Fibroblast of skin of scalp (primary cell): ENCODE measurements at regions not wholly inside any gene's neighbourhood (a gene's known extent, or its start where the extent isn't known, plus 50 kb on each side); places are given as distances from the start of the nearest gene placed in this dataset.
"Not testable (repeated sequence)": the region's sequence is repeated elsewhere in the genome, so short reads cannot be mapped to it uniquely, and the experiment has no call there.

Experiments
- DNase-seq: peaks from one replicate; pipeline ENCODE4 v3.0.0-alpha.2; 2013

GRCh38 chr9:103407260-103407659 lies 412.1 kb downstream of the CYLC2 start:
- no peak for DNase-seq

- no peak for DNase-seq
Observed at GRCh38 chr9:103410059-103410458, 414.9 kb downstream of the CYLC2 start.

GRCh38 chr9:103427696-103428095 lies 432.6 kb downstream of the CYLC2 start:
- DNase-seq: no peak

GRCh38 chr9:103430469-103430868 lies 435.3 kb downstream of the CYLC2 start:
- DNase-seq: no peak

GRCh38 chr9:103431809-103432208 lies 436.7 kb downstream of the CYLC2 start:
- no peak for DNase-seq

- DNase-seq: no peak
Observed at GRCh38 chr9:103444176-103444575, 449.0 kb downstream of the CYLC2 start.

GRCh38 chr9:103458826-103459225 lies 463.7 kb downstream of the CYLC2 start:
- DNase-seq: no peak

GRCh38 chr9:103471241-103471640 lies 476.1 kb downstream of the CYLC2 start:
- no peak for DNase-seq

- DNase-seq: no peak
Observed at GRCh38 chr9:103474156-103474555, 479.0 kb downstream of the CYLC2 start.

GRCh38 chr9:103483471-103484096 lies 488.5 kb downstream of the CYLC2 start:
- no peak for DNase-seq

- DNase-seq: no peak
Observed at GRCh38 chr9:103485138-103485537, 490.0 kb downstream of the CYLC2 start.

GRCh38 chr9:103514767-103515166 lies 519.6 kb downstream of the CYLC2 start:
- no peak for DNase-seq

- DNase-seq: no peak
Observed at GRCh38 chr9:103522409-103522808, 527.3 kb downstream of the CYLC2 start.

- peak; percentile 0 for DNase-seq
Observed at GRCh38 chr9:103530934-103531333, 535.8 kb downstream of the CYLC2 start.

- no peak for DNase-seq
Observed at GRCh38 chr9:103533318-103533717, 538.2 kb downstream of the CYLC2 start.

GRCh38 chr9:103537426-103537825 lies 542.3 kb downstream of the CYLC2 start:
- DNase-seq: no peak

GRCh38 chr9:103545260-103545659 lies 548.8 kb upstream of the SMC2 start:
- no peak for DNase-seq

GRCh38 chr9:103552712-103553111 lies 541.4 kb upstream of the SMC2 start:
- no peak for DNase-seq

- DNase-seq: no peak
Observed at GRCh38 chr9:103574056-103574455, 520.1 kb upstream of the SMC2 start.

GRCh38 chr9:103586721-103587120 lies 507.4 kb upstream of the SMC2 start:
- no peak for DNase-seq

- DNase-seq: no peak
Observed at GRCh38 chr9:103601287-103601686, 492.8 kb upstream of the SMC2 start.

- DNase-seq: not testable (repeated sequence)
Observed at GRCh38 chr9:103611950-103612349, 482.2 kb upstream of the SMC2 start.

- no peak for DNase-seq
Observed at GRCh38 chr9:103615994-103616393, 478.1 kb upstream of the SMC2 start.

- DNase-seq: no peak
Observed at GRCh38 chr9:103617046-103617445, 477.1 kb upstream of the SMC2 start.

- DNase-seq: no peak
Observed at GRCh38 chr9:103625161-103625804, 468.8 kb upstream of the SMC2 start.
